ENCODE measurements at regions not wholly inside any gene's neighbourhood (a gene's known extent, or its start where the extent isn't known, plus 50 kb on each side); places are given as distances from the start of the nearest gene placed in this dataset.
"Not testable (repeated sequence)": the region's sequence is repeated elsewhere in the genome, so short reads cannot be mapped to it uniquely, and the experiment has no call there.

- not testable (repeated sequence) for H3K36me3 ChIP-seq (ENCODE audit: insufficient read depth); H3K4me2 ChIP-seq; H3K27me3 Mint-ChIP-seq (ENCODE audit: insufficient read depth, low read depth, poor library complexity); H3K4me3 Mint-ChIP-seq; H3K4me1 Mint-ChIP-seq; H2AFZ ChIP-seq; H3F3A ChIP-seq (replicated peaks; ENCODE audit: low read depth); ATAC-seq; H3K9me3 Mint-ChIP-seq; H3K27me3 ChIP-seq (ENCODE audit: insufficient read depth); H4K20me1 ChIP-seq (replicated peaks; ENCODE audit: insufficient read depth); H3K27ac Mint-ChIP-seq; H3K9me2 ChIP-seq (ENCODE audit: insufficient read depth); H3K4me3 ChIP-seq; H3K4me1 ChIP-seq (ENCODE audit: insufficient read depth); DNase-seq (ENCODE audit: low spot score); H3K27ac ChIP-seq (ENCODE audit: low read depth); H3K79me2 ChIP-seq (replicated peaks; ENCODE audit: insufficient read depth); H3K36me3 Mint-ChIP-seq (ENCODE audit: low read depth)
Measured at GRCh38 chr15:81636064-81636463, 262.1 kb upstream of the TMC3 start.

- peak; percentile 72 for DNase-seq (ENCODE audit: low spot score)
Measured at GRCh38 chr15:81633889-81634288, 259.9 kb upstream of the TMC3 start.

GRCh38 chr15:81625896-81626295 lies 251.9 kb upstream of the TMC3 start:
- Histone ChIP-seq H3K27me3 (ENCODE audit: insufficient read depth) (no peaks in the 10 kb centered on the region), H3K27ac (ENCODE audit: low read depth) (no peak overlapping the region), H3F3A (replicated peaks; ENCODE audit: low read depth) (no peaks in the 10 kb centered on the region), H2AFZ (no peak overlapping the region), H4K20me1 (replicated peaks; ENCODE audit: insufficient read depth) (no peaks in the 10 kb centered on the region), H3K4me3 (no peak overlapping the region), H3K4me1 (ENCODE audit: insufficient read depth) (peaks cover 12% of the 10 kb centered on the region; the same call in 1 of the 2 replicates), H3K4me2 (no peak overlapping the region), H3K79me2 (replicated peaks; ENCODE audit: insufficient read depth) (no peaks in the 10 kb centered on the region), H3K9me2 (ENCODE audit: insufficient read depth) (no peaks in the 10 kb centered on the region), H3K36me3 (ENCODE audit: insufficient read depth) (no peaks in the 10 kb centered on the region)
- DNase-seq (ENCODE audit: low spot score) (no peak), ATAC-seq (no peak)
- no peak overlapping the region for H3K27ac Mint-ChIP-seq
- H3K4me1 Mint-ChIP-seq: peaks cover 12% of the 10 kb centered on the region
- H3K9me3 Mint-ChIP-seq: peaks cover 14% of the 10 kb centered on the region; the same call in 2 of the 3 replicates
- H3K36me3 Mint-ChIP-seq (ENCODE audit: low read depth): peaks cover 5% of the 10 kb centered on the region; the same call in 2 of the 3 replicates
- H3K27me3 Mint-ChIP-seq (ENCODE audit: insufficient read depth, low read depth, poor library complexity): no peaks in the 10 kb centered on the region
- no peak overlapping the region for H3K4me3 Mint-ChIP-seq
- TF ChIP-seq JUNB (IDR thresholded peaks at IDR 0.05; ENCODE audit: unreplicated experiment) (no peak), STAT1 (IDR thresholded peaks at IDR 0.05; ENCODE audit: unreplicated experiment) (no peak), CTCF (conservative IDR thresholded peaks at IDR 0.05; ENCODE audit: low read depth in 2 of 2) (no peak), POLR2AphosphoS5 (IDR thresholded peaks at IDR 0.05; ENCODE audit: low read depth) (no peak), CREB1 (CRISPR knock-in tag; IDR thresholded peaks at IDR 0.05; ENCODE audit: low read depth) (no peak), ZNF114 (CRISPR knock-in tag; IDR thresholded peaks at IDR 0.05) (no peak), ETS1 (IDR thresholded peaks at IDR 0.05) (no peak), NANOG (IDR thresholded peaks at IDR 0.05; ENCODE audit: borderline replicate concordance) (no peak), ZNF331 (CRISPR knock-in tag; IDR thresholded peaks at IDR 0.05; ENCODE audit: low read depth) (no peak), EZH2 (IDR thresholded peaks at IDR 0.05; ENCODE audit: low read depth, unreplicated experiment) (no peak), EZH2phosphoT487 (IDR thresholded peaks at IDR 0.05; ENCODE audit: unreplicated experiment) (no peak)

More at GRCh38 chr15:81633889-81634288, 259.9 kb upstream of the TMC3 start:
- Histone ChIP-seq H3K79me2 (replicated peaks; ENCODE audit: insufficient read depth) (no peaks in the 10 kb centered on the region), H3K27ac (ENCODE audit: low read depth) (no peak overlapping the region), H3K4me1 (ENCODE audit: insufficient read depth) (no peaks in the 10 kb centered on the region), H3K9me2 (ENCODE audit: insufficient read depth) (no peaks in the 10 kb centered on the region), H3K27me3 (ENCODE audit: insufficient read depth) (no peaks in the 10 kb centered on the region), H3K4me2 (no peak overlapping the region), H4K20me1 (replicated peaks; ENCODE audit: insufficient read depth) (no peaks in the 10 kb centered on the region), H3F3A (replicated peaks; ENCODE audit: low read depth) (no peaks in the 10 kb centered on the region), H2AFZ (no peak overlapping the region), H3K36me3 (ENCODE audit: insufficient read depth) (no peaks in the 10 kb centered on the region), H3K4me3 (no peak overlapping the region)
- TF ChIP-seq EZH2 (IDR thresholded peaks at IDR 0.05; ENCODE audit: low read depth, unreplicated experiment) (no peak), CTCF (conservative IDR thresholded peaks at IDR 0.05; ENCODE audit: low read depth in 2 of 2) (peak; percentile 13 to 40; a peak in 2 of 4 replicates), CREB1 (CRISPR knock-in tag; IDR thresholded peaks at IDR 0.05; ENCODE audit: low read depth) (no peak), EZH2phosphoT487 (IDR thresholded peaks at IDR 0.05; ENCODE audit: unreplicated experiment) (no peak)
- no peak overlapping the region for H3K4me3 Mint-ChIP-seq
- H3K4me1 Mint-ChIP-seq: no peaks in the 10 kb centered on the region
- H3K36me3 Mint-ChIP-seq (ENCODE audit: low read depth): peaks cover 8% of the 10 kb centered on the region; the same call in 1 of the 3 replicates
- peak; percentile 71 for ATAC-seq
- H3K9me3 Mint-ChIP-seq: peaks cover 9% of the 10 kb centered on the region; the same call in 2 of the 3 replicates
- H3K27ac Mint-ChIP-seq: no peak overlapping the region
- no peaks in the 10 kb centered on the region for H3K27me3 Mint-ChIP-seq (ENCODE audit: insufficient read depth, low read depth, poor library complexity)

Data from GM23338 (cell line).